Common myeloid progenitor, CD34-positive (primary cell): ENCODE measurements at regions not wholly inside any gene's neighbourhood (a gene's known extent, or its start where the extent isn't known, plus 50 kb on each side); places are given as distances from the start of the nearest gene placed in this dataset.
A peak's percentile ranks its signal among the peaks of the same experiment; 100 is the strongest.

Experiments
- CTCF ChIA-PET: fragments of 350-600 bp; sonication (Branson Sonifier 250); formaldehyde crosslinking; loops from one replicate; lab custom pipeline; 2021; ENCODE audit warnings: antibody characterized with exemption; lab: Charles Lee
- POLR2A ChIA-PET: fragments of 350-600 bp; sonication (Branson Sonifier 250); formaldehyde crosslinking; loops from one replicate; lab custom pipeline; 2021; ENCODE audit warnings: antibody characterized with exemption; lab: Charles Lee
- DNase-seq, 3 donors: peaks; one replicate each; pipeline versions ENCODE4 v3.0.0 to v3.0.0-alpha.2; 2013
- H3K27ac ChIP-seq, 2 experiments: 1 replicate in 1 of 2; 2 replicates in 1 of 2; pipeline ENCODE4 v1.7.0; 2013; ENCODE audit warnings: inconsistent platforms in 2 of 2, low read length in 2 of 2, mild to moderate bottlenecking in 2 of 2, low read depth in 1 of 2, moderate library complexity in 1 of 2; ENCODE audit not compliant: severe bottlenecking in 2 of 2, insufficient read depth in 1 of 2, poor library complexity in 1 of 2
- H3K27me3 ChIP-seq, 5 experiments: replicated peaks in 2 of 5; 1 replicate in 3 of 5; 2 replicates in 2 of 5; pipeline versions ENCODE4 v1.6.1 to v1.7.0; 2013; ENCODE audit warnings: low read length in 4 of 5, mild to moderate bottlenecking in 2 of 5, moderate library complexity in 2 of 5, inconsistent platforms in 1 of 5; ENCODE audit not compliant: insufficient read depth in 5 of 5, control insufficient read depth in 4 of 5
- H3K36me3 ChIP-seq, 4 experiments: 1 replicate in 2 of 4; 2 replicates in 2 of 4; pipeline versions ENCODE4 v1.6.1 to v1.7.0; 2013; ENCODE audit warnings: low read length in 3 of 4, control low read depth in 1 of 4, mild to moderate bottlenecking in 1 of 4; ENCODE audit not compliant: control insufficient read depth in 4 of 4, insufficient read depth in 4 of 4
- H3K4me1 ChIP-seq, 4 experiments: 1 replicate in 3 of 4; 2 replicates in 1 of 4; pipeline versions ENCODE4 v1.6.1 to v1.7.1; 2013; ENCODE audit warnings: low read length in 3 of 4, mild to moderate bottlenecking in 3 of 4, control low read depth in 1 of 4, inconsistent platforms in 1 of 4, moderate library complexity in 1 of 4; ENCODE audit not compliant: control insufficient read depth in 4 of 4, insufficient read depth in 4 of 4; ENCODE audit errors: control extremely low read depth in 1 of 4
- H3K4me3 ChIP-seq, 7 experiments: 1 replicate in 4 of 7; 2 replicates in 3 of 7; pipeline versions ENCODE4 v1.5.1 to v1.7.0; 2013; ENCODE audit warnings: mild to moderate bottlenecking in 7 of 7, low read length in 6 of 7, moderate library complexity in 6 of 7, inconsistent platforms in 2 of 7, low read depth in 2 of 7, control low read depth in 1 of 7; ENCODE audit not compliant: insufficient read depth in 4 of 7, control insufficient read depth in 1 of 7; ENCODE audit errors: extremely low read depth in 1 of 7
- H3K9me3 ChIP-seq, 5 experiments: 1 replicate in 4 of 5; 2 replicates in 1 of 5; pipeline versions ENCODE4 v1.6.1 to v1.7.1; 2013; ENCODE audit warnings: low read length in 4 of 5, mild to moderate bottlenecking in 2 of 5, inconsistent platforms in 1 of 5, low read depth in 1 of 5, moderate library complexity in 1 of 5; ENCODE audit not compliant: control insufficient read depth in 4 of 5, insufficient read depth in 2 of 5; ENCODE audit errors: control extremely low read depth in 1 of 5
- WGBS: methylation state at CpG from one replicate; pipeline ENCODE4 v1.1.5; 2013; ENCODE audit not compliant: insufficient coverage; 5-methylcytosine and 5-hydroxymethylcytosine counted together

DNA sequence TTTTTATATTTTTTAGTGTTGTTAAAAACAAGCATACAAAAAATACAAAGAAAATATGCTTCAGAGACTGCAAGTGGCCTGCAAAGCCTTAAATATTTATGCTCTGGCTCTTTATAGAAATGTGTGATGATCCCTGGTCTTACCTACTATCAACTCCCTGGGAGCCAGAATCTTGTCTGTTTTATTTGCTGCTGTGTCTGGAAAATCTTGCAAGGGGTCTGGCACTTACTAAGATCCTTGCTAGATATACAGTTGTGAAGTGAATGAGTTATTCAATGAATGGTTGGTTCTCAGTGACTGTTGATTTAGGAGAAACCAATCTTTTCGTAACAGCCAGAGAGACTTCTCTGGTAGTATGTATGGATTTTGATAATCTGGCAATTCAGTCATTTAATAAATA, 521.0 kb upstream of the CFAP20DC start:
- CTCF ChIA-PET: no interaction called here

DNA sequence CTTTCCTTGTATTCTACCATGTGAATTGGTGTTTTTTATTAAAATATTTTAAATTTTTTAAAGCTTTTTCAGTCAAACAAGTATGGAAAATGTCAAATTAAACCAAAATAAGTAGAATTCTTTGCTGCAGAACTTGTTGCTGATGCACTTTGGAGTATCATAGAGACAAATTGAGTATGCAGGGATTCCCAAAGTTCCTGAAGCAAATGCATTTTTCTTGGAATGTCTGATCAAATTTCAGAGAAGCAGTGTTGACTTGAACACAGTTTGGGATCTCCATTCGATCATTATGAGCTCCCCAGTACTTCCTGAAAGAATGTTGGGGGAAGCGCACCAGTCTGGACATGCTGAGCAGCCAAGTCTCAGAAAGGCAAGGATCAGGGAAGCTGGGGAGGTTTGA, 517.8 kb upstream of the CFAP20DC start:
- H3K9me3 ChIP-seq: no peaks in the 10 kb centered on the region
- 100% methylated on average over 1 of the region's 2 CpGs for WGBS
- H3K36me3 ChIP-seq: no peaks in the 10 kb centered on the region
- no peak overlapping the region for H3K27ac ChIP-seq
- H3K4me1 ChIP-seq: no peaks in the 10 kb centered on the region
- DNase-seq: no peak
- ChIA-PET POLR2A (no interaction called here), CTCF (interaction anchor here (1.1 kb wide), 1 partner anchor 9 kb away, joined by 4 read pairs; no protein-coding TSS in a partner anchor)
- no peaks in the 10 kb centered on the region for H3K27me3 ChIP-seq
- no peak overlapping the region for H3K4me3 ChIP-seq

More for the DNA sequence above, 521.0 kb upstream of the CFAP20DC start:
- H3K36me3 ChIP-seq: no peaks in the 10 kb centered on the region
- DNase-seq: no peak
- no peak overlapping the region for H3K4me3 ChIP-seq
- H3K27me3 ChIP-seq: no peaks in the 10 kb centered on the region
- H3K9me3 ChIP-seq: no peaks in the 10 kb centered on the region
- POLR2A ChIA-PET: no interaction called here
- WGBS: 100% methylated on average over 1 of the region's 1 CpG
- no peak overlapping the region for H3K27ac ChIP-seq
- no peaks in the 10 kb centered on the region for H3K4me1 ChIP-seq

DNA sequence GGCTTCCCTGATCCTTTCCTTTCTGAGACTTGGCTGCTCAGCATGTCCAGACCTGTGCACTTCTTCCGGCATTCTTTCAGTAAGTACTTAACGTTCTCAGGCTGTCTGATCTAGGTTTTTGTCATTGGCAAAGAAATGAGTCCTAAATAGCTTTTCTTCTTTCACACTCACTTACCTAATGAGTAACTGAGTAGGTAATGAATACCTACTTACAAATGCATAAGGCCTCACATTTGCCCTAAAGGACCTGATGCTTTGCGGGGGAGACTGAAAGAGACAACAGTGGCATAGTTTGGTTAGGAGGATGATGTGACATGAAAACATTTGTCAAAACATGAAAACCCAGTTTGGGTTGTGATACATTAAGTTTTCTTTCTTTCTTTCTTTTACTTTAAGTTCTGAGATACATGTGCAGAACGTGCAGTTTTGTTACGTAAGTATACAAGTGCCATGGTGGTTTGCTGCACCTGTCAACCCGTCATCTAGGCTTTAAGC, 516.7 kb upstream of the CFAP20DC start:
- ChIA-PET CTCF (interaction anchor here (1.8 kb wide), 1 partner anchor 8 kb away, joined by 6 read pairs; no protein-coding TSS in a partner anchor), POLR2A (no interaction called here)

DNA sequence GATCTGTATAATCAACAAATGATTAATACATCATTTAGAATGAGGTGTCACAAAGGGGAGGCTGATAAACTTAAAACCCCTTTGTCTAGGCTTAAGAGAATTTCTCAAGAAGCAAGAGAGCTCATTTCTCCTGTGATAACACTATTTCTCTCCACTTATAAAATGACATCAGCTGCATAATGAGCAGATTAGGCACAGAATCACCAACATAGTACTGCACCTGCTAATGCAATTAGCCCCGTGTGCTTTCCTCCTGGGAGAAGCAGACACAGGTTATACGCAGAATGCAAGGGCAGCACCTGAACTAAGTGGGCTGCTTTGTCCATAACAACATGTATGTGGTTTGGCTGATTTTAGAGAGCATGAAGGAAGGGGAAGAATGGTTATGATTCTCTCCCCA, 515.3 kb upstream of the CFAP20DC start:
- no peaks in the 10 kb centered on the region for H3K27me3 ChIP-seq
- CTCF ChIA-PET: interaction anchor here (1.8 kb wide), 1 partner anchor 10 kb away, joined by 6 read pairs; no protein-coding TSS in a partner anchor
- H3K9me3 ChIP-seq: no peaks in the 10 kb centered on the region
- H3K4me1 ChIP-seq: no peaks in the 10 kb centered on the region
- DNase-seq: no peak
- 100% methylated on average over 2 of the region's 2 CpGs for WGBS
- no peaks in the 10 kb centered on the region for H3K36me3 ChIP-seq
- POLR2A ChIA-PET: no interaction called here
- no peak overlapping the region for H3K4me3 ChIP-seq
- no peak overlapping the region for H3K27ac ChIP-seq

More for the DNA sequence above, 516.7 kb upstream of the CFAP20DC start:
- 96% methylated on average over 4 of the region's 6 CpGs for WGBS
- no peaks in the 10 kb centered on the region for H3K27me3 ChIP-seq
- H3K36me3 ChIP-seq: no peaks in the 10 kb centered on the region
- H3K27ac ChIP-seq: no peak overlapping the region
- H3K4me1 ChIP-seq: no peaks in the 10 kb centered on the region
- no peak overlapping the region for H3K4me3 ChIP-seq
- H3K9me3 ChIP-seq: no peaks in the 10 kb centered on the region
- no peak for DNase-seq

DNA sequence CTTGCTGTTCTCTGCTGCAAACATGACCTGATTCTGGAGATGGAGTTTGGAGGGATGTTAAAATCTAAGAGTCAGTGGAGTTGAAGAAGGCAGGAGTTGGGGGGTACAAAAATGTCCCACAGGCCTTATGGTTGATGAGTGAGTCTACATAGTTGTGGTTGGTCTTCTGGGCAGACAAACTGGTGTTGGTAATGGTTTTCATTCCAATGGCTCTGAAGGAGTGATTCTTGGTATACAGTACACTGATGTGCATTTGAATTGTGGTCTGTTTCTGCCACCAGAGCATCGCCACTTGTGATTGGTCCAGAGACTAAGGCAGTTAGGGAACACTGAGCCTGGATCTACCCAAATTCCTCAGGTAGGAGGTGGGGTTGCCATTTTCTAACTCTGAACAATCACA, 514.1 kb upstream of the CFAP20DC start:
- no peak overlapping the region for H3K4me3 ChIP-seq
- H3K27me3 ChIP-seq: no peaks in the 10 kb centered on the region
- H3K4me1 ChIP-seq: no peaks in the 10 kb centered on the region
- 100% methylated on average over 1 of the region's 1 CpG for WGBS
- CTCF ChIA-PET: no interaction called here
- H3K9me3 ChIP-seq: no peaks in the 10 kb centered on the region
- POLR2A ChIA-PET: no interaction called here
- H3K27ac ChIP-seq: no peak overlapping the region
- H3K36me3 ChIP-seq: no peaks in the 10 kb centered on the region
- DNase-seq: no peak

DNA sequence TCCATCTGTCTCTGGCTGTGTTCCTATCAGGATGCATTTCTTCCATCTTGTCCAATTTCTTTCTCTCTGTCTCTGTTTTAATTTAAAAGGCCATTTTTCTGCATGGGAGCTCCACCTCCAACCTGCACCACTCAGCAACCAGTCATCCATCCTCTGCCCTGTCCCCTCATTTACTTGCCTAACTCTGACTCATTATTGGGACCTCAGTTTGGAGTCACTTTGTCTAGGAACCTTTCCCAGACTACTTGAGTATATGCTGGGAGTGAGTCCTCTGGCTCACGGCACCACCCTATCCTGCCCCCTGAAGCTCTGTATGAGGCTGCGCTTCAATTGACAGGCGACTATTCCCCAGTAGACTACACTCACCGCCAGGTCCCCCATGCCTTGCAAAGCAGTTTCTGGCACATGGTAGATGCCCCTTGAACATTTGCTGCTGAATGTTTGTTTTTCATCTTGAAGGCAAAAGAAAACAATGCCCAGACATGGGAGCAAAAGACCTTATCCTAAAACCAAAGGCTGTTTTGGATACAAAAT, 513.3 kb upstream of the CFAP20DC start:
- Histone ChIP-seq H3K27ac (no peak overlapping the region), H3K36me3 (no peaks in the 10 kb centered on the region), H3K4me1 (no peaks in the 10 kb centered on the region), H3K9me3 (no peaks in the 10 kb centered on the region), H3K27me3 (no peaks in the 10 kb centered on the region), H3K4me3 (no peak overlapping the region)
- ChIA-PET CTCF (no interaction called here), POLR2A (no interaction called here)
- WGBS: 95% methylated on average over 4 of the region's 4 CpGs
- no peak for DNase-seq

DNA sequence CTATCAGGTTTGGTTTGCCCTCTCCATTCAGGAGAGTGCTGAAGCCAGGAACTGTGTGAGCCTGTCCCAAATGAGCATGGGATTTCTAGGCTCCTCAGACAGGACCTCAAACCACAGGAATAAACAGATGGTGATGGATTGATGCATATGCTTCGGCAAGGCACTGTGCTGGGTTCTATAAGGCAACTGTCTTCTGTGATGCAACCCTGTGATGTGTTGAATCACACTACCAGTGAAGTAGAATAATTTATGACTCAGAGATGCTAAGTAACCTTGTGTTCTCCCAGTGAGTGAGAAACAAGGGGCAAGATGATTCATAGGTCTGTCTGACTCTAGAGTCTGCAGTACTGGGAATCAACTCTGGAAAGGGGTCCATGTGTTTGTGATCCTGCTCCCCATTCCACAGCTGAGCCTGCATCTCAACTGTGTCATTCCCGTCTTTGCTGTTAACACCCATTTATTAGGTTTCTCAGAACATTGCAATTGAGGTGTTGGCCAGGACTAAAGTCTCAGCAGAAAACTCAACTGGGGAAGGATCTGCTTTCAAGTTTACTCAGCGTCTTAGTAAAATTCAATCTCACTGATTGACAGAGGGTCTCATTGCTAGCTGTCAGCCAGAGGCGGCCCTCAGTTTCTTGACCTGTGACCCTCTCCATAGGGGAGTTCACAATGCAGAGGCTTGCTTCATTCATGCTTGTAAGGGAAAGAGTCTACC, 510.1 kb upstream of the CFAP20DC start:
- Histone ChIP-seq H3K36me3 (no peaks in the 10 kb centered on the region), H3K27me3 (no peaks in the 10 kb centered on the region), H3K9me3 (no peaks in the 10 kb centered on the region), H3K27ac (no peak overlapping the region), H3K4me1 (no peaks in the 10 kb centered on the region), H3K4me3 (no peak overlapping the region)
- CTCF ChIA-PET: no interaction called here
- peak in 2 of 3 donors; percentile 4 to 27 for DNase-seq
- 88% methylated on average over 4 of the region's 4 CpGs for WGBS
- POLR2A ChIA-PET: no interaction called here
